LNCAP (cell line): ENCODE measurements at regions not wholly inside any gene's neighbourhood (a gene's known extent, or its start where the extent isn't known, plus 50 kb on each side); places are given as distances from the start of the nearest gene placed in this dataset.

Experiments
- TF ChIP-seq, protein P1 (sequence below): fragments of 450-650 bp; IDR thresholded peaks from 2 replicates; pipeline ENCODE4 v1.5.1; 2017; ENCODE audit warnings: mild to moderate bottlenecking

DNA sequence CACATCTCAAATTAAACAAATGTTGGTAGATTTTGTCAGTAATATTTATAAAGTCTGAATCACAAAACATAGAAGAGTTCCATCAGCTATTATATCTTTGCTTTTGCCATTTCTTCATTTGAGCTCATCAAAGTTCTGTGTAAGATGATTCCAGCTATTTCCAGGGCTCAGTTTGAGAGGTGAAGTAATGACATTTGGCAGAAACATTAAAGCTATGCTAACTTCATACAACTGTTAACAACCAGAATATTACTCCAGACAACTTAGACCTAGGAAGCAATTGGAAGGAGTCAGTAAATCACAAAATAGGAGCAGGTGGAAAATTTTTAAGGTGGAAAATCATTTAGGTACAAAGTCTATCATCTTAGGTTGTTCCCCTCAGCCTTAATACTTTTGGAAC lies 76.2 kb upstream of the CSNK1A1L start:
- TF ChIP-seq, protein P1, sequence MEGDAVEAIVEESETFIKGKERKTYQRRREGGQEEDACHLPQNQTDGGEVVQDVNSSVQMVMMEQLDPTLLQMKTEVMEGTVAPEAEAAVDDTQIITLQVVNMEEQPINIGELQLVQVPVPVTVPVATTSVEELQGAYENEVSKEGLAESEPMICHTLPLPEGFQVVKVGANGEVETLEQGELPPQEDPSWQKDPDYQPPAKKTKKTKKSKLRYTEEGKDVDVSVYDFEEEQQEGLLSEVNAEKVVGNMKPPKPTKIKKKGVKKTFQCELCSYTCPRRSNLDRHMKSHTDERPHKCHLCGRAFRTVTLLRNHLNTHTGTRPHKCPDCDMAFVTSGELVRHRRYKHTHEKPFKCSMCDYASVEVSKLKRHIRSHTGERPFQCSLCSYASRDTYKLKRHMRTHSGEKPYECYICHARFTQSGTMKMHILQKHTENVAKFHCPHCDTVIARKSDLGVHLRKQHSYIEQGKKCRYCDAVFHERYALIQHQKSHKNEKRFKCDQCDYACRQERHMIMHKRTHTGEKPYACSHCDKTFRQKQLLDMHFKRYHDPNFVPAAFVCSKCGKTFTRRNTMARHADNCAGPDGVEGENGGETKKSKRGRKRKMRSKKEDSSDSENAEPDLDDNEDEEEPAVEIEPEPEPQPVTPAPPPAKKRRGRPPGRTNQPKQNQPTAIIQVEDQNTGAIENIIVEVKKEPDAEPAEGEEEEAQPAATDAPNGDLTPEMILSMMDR: no peak

DNA sequence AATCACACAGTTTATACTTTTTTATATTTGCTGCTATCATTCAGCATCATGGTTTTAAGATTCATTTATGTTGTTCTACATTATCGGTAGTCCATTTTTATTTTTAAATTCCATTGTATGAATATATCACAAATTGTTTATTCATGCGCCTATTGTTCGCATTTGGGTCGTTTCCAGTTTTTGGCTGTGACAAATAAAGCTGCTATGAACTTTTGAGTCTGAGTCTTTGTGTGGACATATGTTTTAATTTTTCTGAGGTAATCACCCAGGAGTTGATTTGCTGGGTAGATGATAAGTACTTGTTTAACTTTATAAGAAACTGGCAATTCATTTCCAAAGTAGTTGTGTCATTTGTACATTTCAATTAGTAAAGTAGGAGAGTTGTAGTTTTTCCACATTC lies 74.2 kb upstream of the CSNK1A1L start:
- TF ChIP-seq, protein P1: no peak

DNA sequence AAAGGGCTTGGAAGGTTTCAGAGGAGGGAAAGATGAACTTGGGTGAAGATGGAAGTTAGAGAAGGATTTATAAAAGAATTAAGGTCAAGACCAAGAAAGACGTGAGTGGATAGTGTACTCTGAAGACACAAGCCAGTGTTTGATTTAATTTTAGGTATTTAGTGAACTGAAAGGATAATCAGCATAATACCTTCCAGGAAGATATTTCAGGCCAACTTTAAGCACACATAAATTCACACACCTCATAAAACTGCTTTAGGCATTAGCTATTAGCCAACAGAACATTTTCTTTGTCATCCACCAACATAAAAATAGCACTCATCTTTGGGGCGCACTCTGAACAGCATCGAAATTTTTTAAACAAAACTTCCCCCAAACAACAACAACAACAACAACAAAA lies 71.7 kb upstream of the CSNK1A1L start:
- TF ChIP-seq, protein P1: no peak

DNA sequence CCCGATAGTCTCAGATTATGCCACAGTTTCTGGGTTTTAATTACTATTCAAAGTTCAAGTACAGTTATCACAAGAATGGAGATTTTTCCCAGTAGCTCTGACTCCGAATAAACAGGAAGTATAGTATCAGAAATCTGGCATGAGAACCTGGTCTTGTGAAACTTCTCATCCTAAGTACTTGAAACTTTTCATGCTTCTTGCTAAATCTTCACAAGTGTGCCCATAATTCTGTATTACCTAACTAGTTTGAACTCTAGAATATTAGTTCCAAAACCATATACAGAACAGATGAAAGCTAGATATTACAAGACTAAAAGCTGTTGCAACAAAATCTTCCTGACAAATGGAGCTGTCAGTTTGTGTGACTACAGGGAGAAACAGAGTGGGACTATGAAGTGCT lies 70.5 kb upstream of the CSNK1A1L start:
- TF ChIP-seq, protein P1: no peak

DNA sequence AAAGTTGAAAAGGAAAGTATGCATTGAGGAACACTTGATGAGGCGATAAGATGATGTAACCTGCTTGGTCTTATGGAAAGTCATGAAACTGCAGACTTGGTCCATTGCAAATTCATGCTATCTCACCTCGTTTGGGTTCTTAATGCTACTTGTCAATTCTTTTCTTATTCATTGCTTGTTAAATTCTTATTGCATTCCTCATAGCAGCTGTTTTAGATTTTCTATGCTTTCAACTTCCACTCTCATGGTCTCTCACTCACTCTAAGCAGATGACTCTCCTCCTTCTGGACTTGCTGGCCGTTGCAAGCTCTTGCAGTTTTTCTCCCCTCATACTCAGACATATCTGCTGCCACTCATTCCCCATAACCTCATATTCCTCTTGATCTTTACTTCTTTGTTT lies 67.8 kb upstream of the CSNK1A1L start:
- TF ChIP-seq, protein P1: no peak

DNA sequence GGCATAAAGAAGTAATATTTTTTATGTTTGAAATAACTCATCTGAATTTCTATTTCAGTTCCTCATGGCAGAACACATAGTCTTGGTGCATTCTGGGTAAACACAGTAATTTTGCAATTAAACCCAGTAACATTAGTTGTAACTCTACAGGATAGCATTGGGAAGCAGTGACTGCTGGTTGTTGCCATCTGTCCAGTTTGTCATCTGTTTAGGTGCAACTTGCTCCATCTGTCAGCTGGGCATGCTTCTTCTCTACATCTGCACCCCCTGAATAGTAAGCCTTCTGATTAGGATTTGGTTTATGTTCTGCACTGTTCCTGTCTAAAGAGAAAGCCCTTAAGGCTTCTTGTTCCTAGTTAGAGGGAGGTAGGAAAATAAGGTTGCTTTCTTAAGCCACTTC lies 63.5 kb upstream of the CSNK1A1L start:
- TF ChIP-seq, protein P1: no peak

DNA sequence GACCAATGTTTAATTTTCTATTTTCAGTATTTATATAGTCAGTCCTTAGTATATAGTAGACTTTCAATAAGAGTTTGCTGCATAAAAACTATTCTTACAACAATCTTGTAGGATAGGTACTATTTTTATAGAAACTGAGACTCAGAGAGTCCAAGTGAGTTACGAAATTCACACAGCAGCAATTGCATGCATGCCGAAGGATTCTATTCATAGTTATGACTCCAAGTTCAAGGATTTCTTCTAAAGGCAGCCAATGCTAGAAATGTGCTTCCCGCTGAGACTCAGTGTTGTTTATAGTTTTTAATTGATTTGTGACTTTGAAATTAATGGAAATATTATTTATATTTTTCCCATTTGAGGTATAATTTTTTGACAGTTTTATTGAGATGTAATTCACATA lies 62.7 kb upstream of the CSNK1A1L start:
- TF ChIP-seq, protein P1: no peak

DNA sequence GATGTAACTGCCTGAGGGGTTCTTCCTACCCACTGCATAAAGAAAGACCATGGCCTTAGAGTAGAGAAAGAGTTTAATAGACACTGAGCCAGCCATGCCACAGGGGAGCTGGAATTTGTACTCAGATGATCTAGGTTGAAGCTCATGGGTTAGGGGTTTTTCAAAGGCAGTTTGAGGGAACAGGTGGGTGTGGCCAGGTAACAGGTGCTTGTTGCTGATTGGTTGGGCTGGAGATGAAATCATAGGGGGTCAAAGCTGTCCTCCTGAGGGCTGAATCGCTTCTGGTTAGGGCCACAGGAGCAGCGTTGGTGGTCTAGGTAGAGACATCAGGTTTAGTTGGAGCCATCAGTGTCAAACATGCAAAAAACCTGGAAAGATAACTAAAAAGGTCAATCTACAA lies 59.2 kb upstream of the CSNK1A1L start:
- TF ChIP-seq, protein P1: no peak
